ENCODE measurements at regions not wholly inside any gene's neighbourhood (a gene's known extent, or its start where the extent isn't known, plus 50 kb on each side); places are given as distances from the start of the nearest gene placed in this dataset.

DNA sequence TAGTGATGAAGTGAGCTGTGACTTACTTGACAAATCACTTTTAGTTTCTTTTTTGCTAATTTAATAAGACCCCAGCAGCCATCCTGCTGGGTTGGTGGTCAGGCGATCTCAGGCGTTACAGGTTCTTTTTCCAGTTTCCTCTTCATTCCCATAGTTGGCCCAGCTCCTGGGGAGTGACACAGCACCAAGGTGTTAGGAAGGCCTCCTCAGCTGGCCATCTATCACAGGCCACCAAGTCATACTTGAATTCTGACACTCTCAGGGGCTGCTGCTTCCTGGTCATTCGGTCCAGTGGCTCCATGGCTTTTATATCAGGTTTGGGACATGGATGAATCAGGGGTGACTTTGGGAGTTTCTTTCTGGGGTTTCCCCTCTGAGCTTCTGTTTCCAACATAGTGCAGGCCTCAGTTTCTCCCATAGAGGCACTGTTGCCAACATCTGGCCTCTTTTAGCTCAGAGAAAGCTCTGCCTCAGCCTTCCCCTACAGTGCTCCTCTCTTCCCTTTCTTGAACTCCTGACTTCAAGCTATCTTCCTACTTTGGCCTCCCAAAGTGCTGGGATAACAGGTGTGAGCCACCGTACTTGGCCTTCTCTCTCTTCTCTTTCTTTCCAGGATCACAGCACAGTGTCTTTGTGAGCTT, 211.8 kb downstream of the NR2F2 start:
- TF ChIP-seq CTCF (IDR thresholded peaks at IDR 0.05) (no peak), OVOL2 (CRISPR knock-in tag; IDR thresholded peaks at IDR 0.05; ENCODE audit: borderline replicate concordance) (no peak), ATF3 (CRISPR knock-in tag; conservative IDR thresholded peaks at IDR 0.05) (no peak), NFE2L1 (CRISPR knock-in tag; IDR thresholded peaks at IDR 0.05) (no peak), FOXJ3 (CRISPR knock-in tag; IDR thresholded peaks at IDR 0.05; ENCODE audit: borderline replicate concordance) (no peak), CREM (CRISPR knock-in tag; IDR thresholded peaks at IDR 0.05) (no peak)
- TF ChIP-seq, protein P1, sequence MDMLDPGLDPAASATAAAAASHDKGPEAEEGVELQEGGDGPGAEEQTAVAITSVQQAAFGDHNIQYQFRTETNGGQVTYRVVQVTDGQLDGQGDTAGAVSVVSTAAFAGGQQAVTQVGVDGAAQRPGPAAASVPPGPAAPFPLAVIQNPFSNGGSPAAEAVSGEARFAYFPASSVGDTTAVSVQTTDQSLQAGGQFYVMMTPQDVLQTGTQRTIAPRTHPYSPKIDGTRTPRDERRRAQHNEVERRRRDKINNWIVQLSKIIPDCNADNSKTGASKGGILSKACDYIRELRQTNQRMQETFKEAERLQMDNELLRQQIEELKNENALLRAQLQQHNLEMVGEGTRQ (CRISPR knock-in tag; IDR thresholded peaks at IDR 0.05), result no peak
- TF ChIP-seq, protein P2, sequence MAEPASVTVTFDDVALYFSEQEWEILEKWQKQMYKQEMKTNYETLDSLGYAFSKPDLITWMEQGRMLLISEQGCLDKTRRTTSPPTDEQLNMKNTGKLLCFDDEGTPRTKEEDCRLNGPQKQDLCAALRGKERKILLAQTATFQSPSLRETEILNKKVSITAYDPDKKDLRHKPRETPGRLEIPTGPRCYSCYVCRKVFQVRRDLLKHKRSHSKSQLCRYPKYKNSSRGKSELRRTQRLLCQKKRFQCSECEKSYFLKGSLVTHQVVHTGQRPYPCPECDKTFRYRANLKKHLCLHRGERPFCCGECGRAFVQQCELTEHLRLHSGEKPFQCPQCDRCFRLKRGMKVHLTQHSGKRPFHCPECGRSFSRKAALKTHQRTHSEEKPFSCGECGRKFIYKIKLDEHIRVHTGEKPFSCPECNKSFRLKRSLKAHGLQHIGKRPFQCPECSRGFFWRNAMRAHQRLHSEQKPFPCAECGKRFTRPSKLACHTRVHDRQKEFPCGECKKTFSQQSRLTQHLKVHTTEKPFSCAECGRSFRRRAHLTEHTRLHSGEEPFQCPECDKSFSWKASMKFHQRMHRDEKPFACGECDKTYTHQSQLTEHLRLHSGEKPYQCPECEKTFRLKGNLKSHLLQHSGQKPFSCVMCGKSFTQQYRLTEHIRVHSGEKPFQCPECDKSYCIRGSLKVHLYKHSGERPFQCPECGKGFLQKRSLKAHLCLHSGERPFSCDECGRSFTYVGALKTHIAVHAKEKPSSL (CRISPR knock-in tag; conservative IDR thresholded peaks at IDR 0.05), result no peak
- TF ChIP-seq, protein P3, sequence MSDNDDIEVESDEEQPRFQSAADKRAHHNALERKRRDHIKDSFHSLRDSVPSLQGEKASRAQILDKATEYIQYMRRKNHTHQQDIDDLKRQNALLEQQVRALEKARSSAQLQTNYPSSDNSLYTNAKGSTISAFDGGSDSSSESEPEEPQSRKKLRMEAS (CRISPR knock-in tag; IDR thresholded peaks at IDR 0.05), result no peak
- TF ChIP-seq, protein P4, sequence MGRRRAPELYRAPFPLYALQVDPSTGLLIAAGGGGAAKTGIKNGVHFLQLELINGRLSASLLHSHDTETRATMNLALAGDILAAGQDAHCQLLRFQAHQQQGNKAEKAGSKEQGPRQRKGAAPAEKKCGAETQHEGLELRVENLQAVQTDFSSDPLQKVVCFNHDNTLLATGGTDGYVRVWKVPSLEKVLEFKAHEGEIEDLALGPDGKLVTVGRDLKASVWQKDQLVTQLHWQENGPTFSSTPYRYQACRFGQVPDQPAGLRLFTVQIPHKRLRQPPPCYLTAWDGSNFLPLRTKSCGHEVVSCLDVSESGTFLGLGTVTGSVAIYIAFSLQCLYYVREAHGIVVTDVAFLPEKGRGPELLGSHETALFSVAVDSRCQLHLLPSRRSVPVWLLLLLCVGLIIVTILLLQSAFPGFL (CRISPR knock-in tag; IDR thresholded peaks at IDR 0.05; ENCODE audit: borderline replicate concordance), result no peak
- TF ChIP-seq, protein P5, sequence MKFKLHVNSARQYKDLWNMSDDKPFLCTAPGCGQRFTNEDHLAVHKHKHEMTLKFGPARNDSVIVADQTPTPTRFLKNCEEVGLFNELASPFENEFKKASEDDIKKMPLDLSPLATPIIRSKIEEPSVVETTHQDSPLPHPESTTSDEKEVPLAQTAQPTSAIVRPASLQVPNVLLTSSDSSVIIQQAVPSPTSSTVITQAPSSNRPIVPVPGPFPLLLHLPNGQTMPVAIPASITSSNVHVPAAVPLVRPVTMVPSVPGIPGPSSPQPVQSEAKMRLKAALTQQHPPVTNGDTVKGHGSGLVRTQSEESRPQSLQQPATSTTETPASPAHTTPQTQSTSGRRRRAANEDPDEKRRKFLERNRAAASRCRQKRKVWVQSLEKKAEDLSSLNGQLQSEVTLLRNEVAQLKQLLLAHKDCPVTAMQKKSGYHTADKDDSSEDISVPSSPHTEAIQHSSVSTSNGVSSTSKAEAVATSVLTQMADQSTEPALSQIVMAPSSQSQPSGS (CRISPR knock-in tag; IDR thresholded peaks at IDR 0.05; ENCODE audit: borderline replicate concordance, low read depth), result no peak

Measured in WTC11 (cell line).